Renal pelvis (tissue), 1 donor: ENCODE measurements at regions not wholly inside any gene's neighbourhood (a gene's known extent, or its start where the extent isn't known, plus 50 kb on each side); places are given as distances from the start of the nearest gene placed in this dataset.

Source experiments
- DNase-seq: peaks from one replicate; pipeline ENCODE4 v3.0.0-alpha.2; 2013

GRCh38 chr3:181066143-181067087, 76.9 kb upstream of the DNAJC19 start:
- no peak for DNase-seq

DNA sequence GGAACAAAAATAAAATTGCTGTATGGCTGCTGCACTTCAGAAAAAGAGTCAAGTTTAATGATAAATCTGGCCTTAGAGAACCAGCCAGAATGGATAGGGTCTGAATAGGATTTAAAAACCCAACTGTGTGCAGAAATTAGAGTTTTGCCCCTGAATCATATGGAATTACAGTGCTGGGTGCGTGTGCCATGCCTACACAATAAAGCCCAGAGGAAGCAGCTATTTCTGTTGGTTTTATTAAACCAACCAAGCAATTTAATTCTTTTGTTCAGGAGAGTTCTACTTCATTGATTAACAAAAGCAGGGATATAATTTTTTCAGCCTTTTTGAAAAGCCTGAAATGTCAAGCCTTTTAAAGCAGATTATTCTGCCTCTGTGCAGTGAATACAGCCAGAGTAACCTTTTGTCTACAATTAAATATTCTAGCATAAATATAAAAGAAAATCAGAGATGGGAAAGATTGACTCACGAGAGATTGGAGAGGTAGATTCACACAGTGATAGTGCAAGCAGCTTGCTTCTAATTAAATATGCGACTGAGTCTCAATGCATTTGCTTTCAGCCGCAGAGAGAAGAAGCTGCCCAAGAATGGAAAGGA, 66.7 kb upstream of the DNAJC19 start:
- no peak for DNase-seq

GRCh38 chr3:181054538-181054937, 65.0 kb upstream of the DNAJC19 start:
- no peak for DNase-seq

DNA sequence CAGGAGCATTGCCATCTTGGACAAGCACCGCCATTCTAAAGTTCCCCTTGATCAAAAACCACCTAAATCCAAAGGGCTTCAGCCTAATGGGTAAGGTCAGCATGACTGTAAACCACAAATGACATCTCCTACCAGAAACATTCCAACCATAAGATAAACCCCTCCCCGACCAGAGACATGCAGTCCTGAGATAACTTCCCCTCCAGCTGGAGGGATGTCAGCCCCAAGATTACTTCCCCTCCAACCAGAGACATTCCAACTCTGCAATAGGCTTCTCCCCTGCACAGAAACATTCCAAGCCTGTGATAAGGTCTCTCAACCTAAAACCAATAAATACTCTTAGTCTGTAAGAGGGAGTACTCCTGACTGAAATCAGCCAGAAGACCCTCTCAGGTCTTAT, 62.7 kb upstream of the DNAJC19 start:
- DNase-seq: no peak

DNA sequence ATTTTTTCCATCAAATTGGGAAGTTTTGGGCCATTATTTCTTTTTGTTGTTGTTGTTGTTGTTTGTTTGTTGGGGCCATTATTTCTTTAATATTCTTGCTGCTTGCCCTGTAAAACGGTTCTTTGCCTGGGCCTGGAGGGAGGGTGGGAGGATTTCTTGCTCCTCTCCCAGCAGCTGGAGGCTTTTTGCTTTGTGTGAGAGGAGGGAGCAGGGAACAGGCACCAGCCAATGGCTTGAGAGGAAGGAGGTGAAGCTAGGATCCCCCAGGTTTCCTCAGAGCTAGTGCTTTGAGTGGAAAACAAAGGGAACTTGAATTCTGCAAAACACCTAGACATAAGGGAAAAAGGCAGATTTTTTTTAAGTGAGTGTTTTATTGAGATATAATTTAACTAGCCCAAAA, 61.2 kb upstream of the DNAJC19 start:
- DNase-seq: no peak

- DNase-seq: no peak
Measured at GRCh38 chr3:181040030-181040429, 50.5 kb upstream of the DNAJC19 start.
